GM12801 (cell line): ENCODE measurements at regions not wholly inside any gene's neighbourhood (a gene's known extent, or its start where the extent isn't known, plus 50 kb on each side); places are given as distances from the start of the nearest gene placed in this dataset.

Experiments
- TF ChIP-seq, protein P1 (sequence below): IDR thresholded peaks from one replicate; pipeline ENCODE4 v1.5.1; 2011; ENCODE audit warnings: control low read depth; ENCODE audit not compliant: insufficient read length; ENCODE audit errors: extremely low read depth

DNA sequence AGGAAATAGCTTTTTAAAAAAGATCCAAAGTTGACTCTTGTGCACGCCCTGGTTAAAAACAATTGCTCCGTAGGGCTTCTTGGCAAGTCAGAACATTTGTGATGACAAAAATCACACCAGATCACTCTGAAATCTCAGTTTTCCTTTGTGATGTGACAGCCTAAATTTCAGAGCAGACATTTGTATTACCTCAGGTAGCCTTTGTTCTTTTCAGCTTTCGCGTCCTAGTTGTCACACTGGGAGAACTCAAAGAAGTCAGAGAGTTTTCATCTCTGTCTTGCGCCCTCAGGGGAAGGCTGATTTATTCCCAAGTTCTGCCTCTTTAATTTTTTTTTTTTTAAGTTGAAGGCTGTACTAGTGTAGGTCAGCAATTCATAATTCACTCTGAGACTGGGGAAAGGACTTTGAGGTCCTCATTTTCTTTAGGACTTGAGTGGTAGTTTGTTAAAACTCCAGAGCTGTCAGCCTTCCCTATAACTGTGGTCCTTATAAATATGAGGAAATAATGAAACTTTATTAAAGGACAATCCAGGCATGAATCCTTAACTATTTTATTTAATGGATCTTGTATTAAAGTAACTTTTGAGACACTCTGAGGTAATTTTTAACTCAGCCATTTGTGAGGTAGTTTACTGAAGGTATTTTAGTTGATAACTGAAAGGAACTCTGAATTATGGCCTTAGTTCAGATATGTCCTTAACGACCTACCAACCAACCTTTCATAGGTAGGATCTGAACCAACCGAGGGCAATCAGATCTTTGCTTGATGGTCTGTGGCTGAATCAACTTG, 525.1 kb upstream of the FAM98A start:
- TF ChIP-seq, protein P1, sequence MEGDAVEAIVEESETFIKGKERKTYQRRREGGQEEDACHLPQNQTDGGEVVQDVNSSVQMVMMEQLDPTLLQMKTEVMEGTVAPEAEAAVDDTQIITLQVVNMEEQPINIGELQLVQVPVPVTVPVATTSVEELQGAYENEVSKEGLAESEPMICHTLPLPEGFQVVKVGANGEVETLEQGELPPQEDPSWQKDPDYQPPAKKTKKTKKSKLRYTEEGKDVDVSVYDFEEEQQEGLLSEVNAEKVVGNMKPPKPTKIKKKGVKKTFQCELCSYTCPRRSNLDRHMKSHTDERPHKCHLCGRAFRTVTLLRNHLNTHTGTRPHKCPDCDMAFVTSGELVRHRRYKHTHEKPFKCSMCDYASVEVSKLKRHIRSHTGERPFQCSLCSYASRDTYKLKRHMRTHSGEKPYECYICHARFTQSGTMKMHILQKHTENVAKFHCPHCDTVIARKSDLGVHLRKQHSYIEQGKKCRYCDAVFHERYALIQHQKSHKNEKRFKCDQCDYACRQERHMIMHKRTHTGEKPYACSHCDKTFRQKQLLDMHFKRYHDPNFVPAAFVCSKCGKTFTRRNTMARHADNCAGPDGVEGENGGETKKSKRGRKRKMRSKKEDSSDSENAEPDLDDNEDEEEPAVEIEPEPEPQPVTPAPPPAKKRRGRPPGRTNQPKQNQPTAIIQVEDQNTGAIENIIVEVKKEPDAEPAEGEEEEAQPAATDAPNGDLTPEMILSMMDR, result no peak

DNA sequence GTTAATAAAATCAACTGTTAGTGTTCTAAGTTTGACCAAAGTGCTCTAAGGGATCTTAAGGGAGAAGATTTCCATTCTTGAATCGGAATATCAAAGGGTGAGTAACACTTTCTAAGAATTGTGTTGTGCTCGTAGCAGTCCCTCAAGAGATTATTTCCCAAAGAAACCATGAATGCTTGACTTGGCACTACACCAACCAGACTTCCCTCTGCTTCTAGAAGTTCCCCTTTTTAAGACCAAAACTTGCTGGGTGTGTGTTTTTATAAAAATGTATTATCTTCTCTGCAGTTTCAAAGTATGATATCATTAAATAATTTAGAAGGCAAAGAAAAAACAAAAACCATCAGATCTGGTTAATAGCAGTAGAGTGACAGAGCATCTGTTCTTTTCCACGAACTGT, 522.0 kb upstream of the FAM98A start:
- TF ChIP-seq, protein P1, result no peak

DNA sequence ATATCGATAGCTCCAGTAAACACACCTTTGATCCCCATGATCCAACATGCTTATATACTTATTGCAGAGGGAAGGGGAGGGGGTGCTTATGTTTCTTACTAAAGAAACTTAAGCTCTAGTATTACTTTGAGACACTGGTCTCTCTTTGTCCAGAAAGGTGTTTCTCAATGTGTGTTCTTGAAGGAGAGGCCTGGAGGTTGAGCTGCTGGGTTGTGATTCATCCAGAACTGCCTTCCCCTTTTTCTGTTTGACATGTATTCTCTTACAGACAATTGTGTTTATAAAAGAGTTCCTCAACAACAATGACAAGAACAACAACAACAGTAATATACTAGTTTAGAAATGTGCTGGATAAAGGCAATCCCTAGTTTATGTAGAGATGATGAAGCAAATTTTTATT, 516.0 kb upstream of the FAM98A start:
- TF ChIP-seq, protein P1, result no peak

DNA sequence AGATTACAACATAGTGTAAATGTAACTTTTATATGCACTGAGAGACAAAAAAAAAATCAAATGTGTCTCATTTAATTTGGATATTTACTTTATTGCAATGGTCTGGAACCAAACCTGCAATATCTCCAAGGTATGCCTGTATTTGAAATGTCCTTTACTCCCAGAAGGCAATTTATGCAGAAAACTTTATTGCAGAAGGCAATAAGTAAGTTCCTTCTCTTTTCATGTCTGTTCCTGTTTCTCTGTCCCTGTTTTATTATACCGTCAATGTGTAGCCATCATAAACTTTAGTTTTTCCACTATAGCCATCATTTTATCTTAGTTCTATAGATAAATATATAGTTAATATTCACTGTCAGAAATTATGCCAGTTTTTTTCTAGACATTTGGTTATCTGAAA, 513.1 kb upstream of the FAM98A start:
- TF ChIP-seq, protein P1, result no peak

DNA sequence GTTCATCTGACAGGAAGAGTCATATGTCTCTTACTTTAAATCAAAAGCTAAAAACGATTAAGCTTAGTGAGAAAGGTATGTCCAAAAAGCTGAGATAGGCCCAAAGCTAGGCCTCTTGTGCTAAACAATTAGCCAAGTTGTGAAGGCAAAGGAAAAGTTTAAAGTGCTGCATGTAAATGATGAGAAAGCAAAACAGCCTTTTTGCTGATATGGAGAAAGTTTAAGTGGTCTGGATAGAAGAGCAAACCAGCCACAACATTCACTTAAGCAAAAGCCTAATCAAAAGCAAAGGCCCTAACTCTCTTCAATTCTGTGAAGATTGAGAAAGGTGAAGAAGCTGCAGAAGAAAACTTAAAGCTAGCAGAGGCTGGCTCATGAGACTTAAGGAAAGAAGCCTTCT, 511.3 kb upstream of the FAM98A start:
- TF ChIP-seq, protein P1, result no peak

DNA sequence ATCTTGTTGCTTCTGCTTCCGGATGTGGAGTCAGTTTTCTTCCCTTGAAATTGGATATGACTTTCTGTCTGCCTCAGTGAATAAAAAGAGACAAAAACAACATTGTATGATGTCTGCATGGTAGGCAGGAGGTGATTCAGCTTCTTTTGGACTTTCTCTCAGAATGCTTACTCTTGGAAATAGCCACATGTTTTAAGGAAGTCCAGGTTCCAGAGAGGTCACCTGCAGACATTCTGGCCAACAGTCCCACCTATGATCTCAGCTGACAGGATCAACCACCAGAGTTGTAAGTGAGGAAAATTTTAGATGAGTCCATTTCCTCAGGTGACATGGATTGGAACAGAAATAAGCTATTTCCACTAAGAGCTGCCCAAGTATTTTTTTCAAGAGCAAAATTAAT, 508.7 kb upstream of the FAM98A start:
- TF ChIP-seq, protein P1, result no peak

DNA sequence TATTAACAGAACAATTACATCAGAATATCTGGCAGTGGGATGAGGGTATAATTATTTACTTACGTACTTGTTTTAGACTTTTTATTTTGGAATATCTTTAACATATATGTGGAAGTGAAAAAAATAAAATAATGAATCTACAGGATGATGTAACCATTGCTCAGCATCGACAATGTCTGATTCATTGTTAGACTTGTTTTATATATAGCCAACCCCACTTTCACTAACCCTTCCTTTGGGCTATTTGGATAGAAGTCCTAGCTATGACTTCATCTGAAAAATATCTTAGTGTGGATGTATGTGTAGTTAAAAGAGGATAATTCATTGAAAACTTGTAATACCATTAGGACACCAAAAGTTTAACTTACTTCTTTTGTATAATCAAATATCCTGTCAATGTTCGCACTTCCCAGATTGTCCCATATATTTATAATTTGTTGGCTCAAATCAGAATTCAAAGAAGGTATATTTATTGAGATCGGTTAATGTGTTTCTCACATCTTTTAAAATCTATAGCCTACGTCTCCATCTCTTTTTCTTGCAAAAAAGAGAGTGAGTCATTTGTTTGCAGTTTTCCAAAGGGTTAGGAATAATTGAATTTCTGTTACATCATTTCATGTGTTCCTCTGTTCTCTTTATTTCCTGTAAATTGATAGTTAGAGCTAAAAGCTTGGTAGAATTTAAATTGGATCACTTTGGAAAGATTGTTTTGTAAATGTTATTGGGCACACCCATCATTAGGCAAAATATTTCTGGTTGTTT, 506.1 kb upstream of the FAM98A start:
- TF ChIP-seq, protein P1, result no peak
